IgD-negative memory B cell (primary cell): ENCODE measurements at regions not wholly inside any gene's neighbourhood (a gene's known extent, or its start where the extent isn't known, plus 50 kb on each side); places are given as distances from the start of the nearest gene placed in this dataset.

ENCODE experiments used
- H3K27ac Mint-ChIP-seq, 3 donors: one replicate each; pipeline ENCODE4 v1.8.0; 2020 to 2022; ENCODE audit warnings: mild to moderate bottlenecking in 3 of 3, mixed read lengths in 3 of 3, moderate library complexity in 1 of 3
- H3K27me3 Mint-ChIP-seq: one replicate; pipeline ENCODE4 v1.8.0; 2021; ENCODE audit warnings: mixed read lengths
- H3K36me3 Mint-ChIP-seq: one replicate; pipeline ENCODE4 v1.8.0; 2020; ENCODE audit warnings: mild to moderate bottlenecking, mixed read lengths
- H3K4me1 Mint-ChIP-seq, 3 donors: one replicate each; pipeline ENCODE4 v1.8.0; 2020 to 2022; ENCODE audit warnings: mixed read lengths in 3 of 3, mild to moderate bottlenecking in 1 of 3
- H3K4me3 Mint-ChIP-seq, 4 donors: one replicate each; pipeline ENCODE4 v1.8.0; 2020 to 2022; ENCODE audit warnings: mild to moderate bottlenecking in 4 of 4, mixed read lengths in 4 of 4, moderate library complexity in 3 of 4
- H3K9me3 Mint-ChIP-seq, 3 donors: one replicate each; pipeline ENCODE4 v1.8.0; 2020 to 2021; ENCODE audit warnings: mixed read lengths in 3 of 3, mild to moderate bottlenecking in 1 of 3

GRCh38 chr1:30405631-30406212 lies 317.7 kb downstream of the MATN1 start:
- Mint-ChIP-seq H3K36me3 (no peaks in the 10 kb centered on the region), H3K27me3 (peaks cover 10% of the 10 kb centered on the region), H3K9me3 (peaks cover 0 to 3% (median 0%) of the 10 kb centered on the region in 3 donors), H3K27ac (no peak overlapping the region), H3K4me1 (peaks cover 0 to 8% (median 3%) of the 10 kb centered on the region in 3 donors), H3K4me3 (no peak overlapping the region)

DNA sequence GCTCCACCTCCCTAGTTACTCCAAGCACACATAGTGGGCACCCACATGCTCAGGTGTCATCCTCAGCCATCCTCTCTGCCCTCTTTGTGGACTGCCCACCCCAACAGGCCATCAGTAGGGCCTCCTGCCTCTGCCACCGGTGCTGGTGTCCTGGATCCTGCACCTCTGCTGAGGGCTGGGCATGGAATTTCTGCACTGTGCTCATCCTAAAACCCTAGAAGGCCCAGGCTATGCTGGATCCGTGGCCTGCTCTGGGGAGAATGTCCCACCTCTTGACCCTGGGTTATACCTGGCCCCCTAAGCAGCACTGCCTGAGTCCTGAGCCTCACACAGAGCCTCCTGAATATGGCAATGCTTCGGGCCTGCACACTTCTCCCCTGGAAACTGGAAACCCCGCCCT lies 318.3 kb downstream of the MATN1 start:
- no peak overlapping the region for H3K27ac Mint-ChIP-seq
- H3K4me3 Mint-ChIP-seq, result no peak overlapping the region
- peaks cover 10% of the 10 kb centered on the region for H3K27me3 Mint-ChIP-seq
- H3K36me3 Mint-ChIP-seq, result no peaks in the 10 kb centered on the region
- H3K9me3 Mint-ChIP-seq, result peaks cover 0 to 3% (median 0%) of the 10 kb centered on the region in 3 donors
- H3K4me1 Mint-ChIP-seq, result peaks cover 0 to 8% (median 3%) of the 10 kb centered on the region in 3 donors

GRCh38 chr1:30404341-30404740 lies 319.0 kb downstream of the MATN1 start:
- no peak overlapping the region for H3K4me3 Mint-ChIP-seq
- no peaks in the 10 kb centered on the region for H3K36me3 Mint-ChIP-seq
- peaks cover 0 to 6% (median 3%) of the 10 kb centered on the region in 3 donors for H3K4me1 Mint-ChIP-seq
- H3K27me3 Mint-ChIP-seq, result peaks cover 10% of the 10 kb centered on the region
- H3K27ac Mint-ChIP-seq, result no peak overlapping the region
- H3K9me3 Mint-ChIP-seq, result peaks cover 0 to 3% (median 0%) of the 10 kb centered on the region in 3 donors

DNA sequence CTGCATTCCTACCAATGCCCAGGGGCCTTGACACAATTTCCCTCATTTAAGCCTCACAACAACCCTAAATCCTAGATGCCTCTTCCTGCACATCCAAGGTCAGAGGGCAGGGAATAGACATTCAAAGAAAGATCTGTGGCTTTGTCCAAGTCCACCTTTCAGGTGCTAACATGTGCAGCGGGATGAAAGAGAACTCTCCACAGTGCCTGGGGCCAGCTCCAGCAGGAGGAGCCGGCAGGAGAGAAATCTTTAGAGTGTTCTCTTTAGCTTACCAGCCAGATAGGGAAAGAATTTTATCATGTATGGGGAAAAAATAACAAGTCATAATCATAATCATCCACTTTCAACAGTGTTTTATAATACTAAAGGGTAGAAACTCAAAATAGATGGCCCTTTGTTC lies 319.7 kb downstream of the MATN1 start:
- H3K36me3 Mint-ChIP-seq, result no peaks in the 10 kb centered on the region
- no peak overlapping the region for H3K27ac Mint-ChIP-seq
- peaks cover 0 to 3% (median 0%) of the 10 kb centered on the region in 3 donors for H3K9me3 Mint-ChIP-seq
- H3K4me1 Mint-ChIP-seq, result peaks cover 0 to 3% (median 2%) of the 10 kb centered on the region in 3 donors
- no peak overlapping the region for H3K4me3 Mint-ChIP-seq
- H3K27me3 Mint-ChIP-seq, result peaks cover 7% of the 10 kb centered on the region

- Mint-ChIP-seq H3K27me3 (peaks cover 6% of the 10 kb centered on the region), H3K27ac (no peak overlapping the region), H3K4me3 (no peak overlapping the region), H3K9me3 (peaks cover 0 to 3% (median 0%) of the 10 kb centered on the region in 3 donors), H3K36me3 (no peaks in the 10 kb centered on the region), H3K4me1 (peaks cover 0 to 3% (median 2%) of the 10 kb centered on the region in 3 donors)
Measured at GRCh38 chr1:30403061-30403645, 320.2 kb downstream of the MATN1 start.

GRCh38 chr1:30402031-30402430 lies 321.4 kb downstream of the MATN1 start:
- peaks cover 4% of the 10 kb centered on the region for H3K27me3 Mint-ChIP-seq

GRCh38 chr1:30400507-30400906 lies 322.9 kb downstream of the MATN1 start:
- Mint-ChIP-seq H3K27me3 (peaks cover 7% of the 10 kb centered on the region), H3K36me3 (no peaks in the 10 kb centered on the region), H3K27ac (no peak overlapping the region), H3K4me1 (peaks cover 0 to 2% (median 2%) of the 10 kb centered on the region in 3 donors), H3K9me3 (peaks cover 0 to 3% (median 1%) of the 10 kb centered on the region in 3 donors), H3K4me3 (no peak overlapping the region)

More at GRCh38 chr1:30402031-30402430, 321.4 kb downstream of the MATN1 start:
- H3K9me3 Mint-ChIP-seq, result peaks cover 0 to 3% (median 0%) of the 10 kb centered on the region in 3 donors
- no peak overlapping the region for H3K27ac Mint-ChIP-seq
- no peaks in the 10 kb centered on the region for H3K36me3 Mint-ChIP-seq
- H3K4me3 Mint-ChIP-seq, result no peak overlapping the region
- peaks cover 0 to 2% (median 2%) of the 10 kb centered on the region in 3 donors for H3K4me1 Mint-ChIP-seq

DNA sequence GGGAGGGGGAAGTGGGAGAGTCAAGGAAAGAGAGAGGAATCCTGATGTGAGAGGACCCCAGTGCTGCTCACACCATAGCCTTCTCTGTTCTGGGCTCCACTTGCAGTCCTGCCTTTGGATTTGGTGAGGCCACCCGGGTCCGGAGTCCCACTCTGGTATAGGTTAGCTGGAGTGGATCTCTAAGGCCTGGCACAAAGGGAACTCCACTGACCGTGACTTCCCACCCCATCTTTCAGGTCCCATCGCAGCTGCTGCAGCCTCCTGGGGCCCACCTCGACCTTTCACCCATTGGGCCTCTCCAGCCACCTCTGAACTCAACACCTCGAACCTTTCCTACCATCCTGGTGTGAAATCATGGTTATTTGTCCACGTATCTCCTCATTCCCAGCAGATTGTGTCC lies 324.4 kb downstream of the MATN1 start:
- Mint-ChIP-seq H3K27ac (no peak overlapping the region), H3K9me3 (peaks cover 0 to 3% (median 1%) of the 10 kb centered on the region in 3 donors), H3K27me3 (peaks cover 7% of the 10 kb centered on the region), H3K36me3 (no peaks in the 10 kb centered on the region), H3K4me3 (no peak overlapping the region), H3K4me1 (peaks cover 0 to 2% (median 2%) of the 10 kb centered on the region in 3 donors)

- H3K27ac Mint-ChIP-seq, result no peak overlapping the region
- no peaks in the 10 kb centered on the region for H3K36me3 Mint-ChIP-seq
- no peak overlapping the region for H3K4me3 Mint-ChIP-seq
- peaks cover 10% of the 10 kb centered on the region for H3K27me3 Mint-ChIP-seq
- peaks cover 0 to 2% (median 0%) of the 10 kb centered on the region in 3 donors for H3K4me1 Mint-ChIP-seq
- H3K9me3 Mint-ChIP-seq, result peaks cover 0 to 3% (median 1%) of the 10 kb centered on the region in 3 donors
Measured at GRCh38 chr1:30397576-30397975, 325.8 kb downstream of the MATN1 start.

GRCh38 chr1:30395631-30396030 lies 327.8 kb downstream of the MATN1 start:
- peaks cover 10% of the 10 kb centered on the region for H3K27me3 Mint-ChIP-seq
- H3K9me3 Mint-ChIP-seq, result peaks cover 0 to 1% (median 0%) of the 10 kb centered on the region in 3 donors
- no peaks in the 10 kb centered on the region for H3K36me3 Mint-ChIP-seq
- no peak overlapping the region for H3K4me3 Mint-ChIP-seq
- no peaks in the 10 kb centered on the region for H3K4me1 Mint-ChIP-seq
- H3K27ac Mint-ChIP-seq, result no peak overlapping the region

DNA sequence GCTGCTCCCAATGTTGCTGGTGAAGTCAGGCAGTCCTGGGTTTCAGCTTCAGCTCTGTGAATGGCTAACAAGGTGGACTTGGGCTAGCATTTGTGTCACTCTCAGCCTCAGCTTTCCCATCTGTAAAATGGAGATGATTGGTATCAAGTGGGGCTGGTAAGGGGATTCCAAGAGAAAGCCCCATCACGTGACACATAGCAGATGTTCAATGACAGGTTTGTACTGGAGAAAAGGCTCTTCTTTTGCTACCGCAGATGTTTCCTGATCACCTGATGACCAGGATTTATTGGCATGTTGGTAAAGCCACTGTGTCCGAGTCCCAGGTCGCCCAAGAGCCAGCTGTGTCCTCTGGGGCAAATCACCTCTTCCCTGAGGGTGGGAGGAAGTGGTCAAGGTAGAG lies 335.0 kb downstream of the MATN1 start:
- Mint-ChIP-seq H3K4me3 (no peak overlapping the region), H3K27ac (no peak overlapping the region), H3K27me3 (peaks cover 7% of the 10 kb centered on the region), H3K4me1 (no peaks in the 10 kb centered on the region), H3K36me3 (peaks cover 1% of the 10 kb centered on the region), H3K9me3 (peaks cover 0 to 4% (median 0%) of the 10 kb centered on the region in 3 donors)

DNA sequence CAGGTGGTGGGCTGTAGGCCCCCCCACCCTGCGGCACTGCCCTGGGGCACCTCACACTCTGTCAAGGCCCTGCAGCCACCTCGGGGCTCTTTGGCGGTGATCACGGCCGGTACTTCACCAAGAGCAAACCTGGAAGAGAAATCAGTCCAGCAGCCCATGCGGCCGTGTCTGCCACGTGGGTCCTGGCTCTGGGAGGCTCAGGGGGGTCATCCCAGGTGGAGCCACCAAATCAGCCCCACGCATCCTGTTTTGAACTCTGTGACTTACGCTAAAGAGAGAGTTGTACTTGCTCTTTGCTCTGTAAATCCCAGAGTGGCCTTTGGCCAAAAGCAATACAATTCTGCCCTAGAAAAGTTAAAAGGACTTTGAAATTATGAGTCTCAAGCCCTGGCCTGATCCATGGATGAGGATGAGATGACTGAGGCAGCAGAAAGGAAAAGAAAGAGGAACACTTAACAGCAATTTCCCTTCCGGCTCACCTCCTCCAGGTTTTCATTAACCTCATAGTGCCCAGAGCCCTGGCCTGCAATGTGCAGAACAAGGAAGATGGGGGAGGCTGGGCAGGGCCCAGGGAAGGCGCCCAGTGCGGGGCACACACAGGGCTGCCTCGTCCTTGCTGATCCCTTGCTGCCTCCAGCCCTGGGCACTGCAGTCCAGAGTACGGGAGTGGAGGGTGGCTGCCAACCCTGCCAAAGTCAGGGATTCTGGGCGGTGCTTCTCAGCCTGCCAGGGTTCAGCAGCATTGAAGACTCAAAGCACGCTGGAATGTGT lies 337.0 kb downstream of the MATN1 start:
- Mint-ChIP-seq H3K36me3 (peaks cover 1% of the 10 kb centered on the region), H3K9me3 (peaks cover 0 to 4% (median 0%) of the 10 kb centered on the region in 3 donors), H3K27me3 (peaks cover 5% of the 10 kb centered on the region), H3K4me3 (no peak overlapping the region), H3K27ac (peak overlapping the region in 1 of 3 donors; percentile 59), H3K4me1 (no peaks in the 10 kb centered on the region)

DNA sequence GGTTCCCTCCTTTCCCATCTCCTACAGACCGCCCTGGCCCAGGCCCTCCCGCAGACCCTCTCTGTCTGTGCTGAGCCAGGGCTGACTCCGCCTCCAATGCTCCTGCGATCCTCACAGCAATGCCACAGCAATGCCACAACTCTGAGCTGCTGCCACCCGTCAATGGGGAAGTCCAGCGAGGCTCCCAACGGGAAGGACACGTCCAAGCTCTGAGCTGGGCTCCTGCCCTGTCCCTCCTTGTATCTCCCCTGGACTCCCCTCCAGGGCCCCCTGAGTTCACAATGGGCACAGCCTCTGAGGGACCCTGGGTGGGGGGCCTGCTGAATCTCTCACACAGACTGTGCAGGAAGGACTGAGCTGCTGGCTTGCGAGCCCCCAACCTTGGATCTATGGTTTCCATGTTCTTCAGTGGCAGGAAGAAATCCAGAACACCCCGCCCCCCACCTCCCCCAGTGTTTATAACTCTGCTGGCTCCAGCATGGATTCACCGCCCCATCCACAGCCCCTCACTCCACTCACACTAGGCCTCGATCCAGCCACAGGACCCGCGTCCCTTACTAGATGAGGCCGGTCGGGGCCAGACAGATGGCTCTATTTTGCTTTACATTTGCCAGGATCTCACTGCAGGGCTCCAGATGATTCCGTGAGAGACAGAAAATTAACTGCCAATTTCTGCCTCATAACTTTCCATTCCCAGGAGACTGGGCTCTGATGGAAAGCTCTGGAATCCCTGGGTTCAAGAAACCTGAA lies 338.0 kb downstream of the MATN1 start:
- H3K4me3 Mint-ChIP-seq, result no peak overlapping the region
- H3K27me3 Mint-ChIP-seq, result peaks cover 5% of the 10 kb centered on the region
- H3K27ac Mint-ChIP-seq, result peak overlapping the region in 1 of 3 donors; percentile 59
- peaks cover 1% of the 10 kb centered on the region for H3K36me3 Mint-ChIP-seq
- H3K9me3 Mint-ChIP-seq, result peaks cover 0 to 4% (median 0%) of the 10 kb centered on the region in 3 donors
- peaks cover 0 to 2% (median 0%) of the 10 kb centered on the region in 3 donors for H3K4me1 Mint-ChIP-seq

DNA sequence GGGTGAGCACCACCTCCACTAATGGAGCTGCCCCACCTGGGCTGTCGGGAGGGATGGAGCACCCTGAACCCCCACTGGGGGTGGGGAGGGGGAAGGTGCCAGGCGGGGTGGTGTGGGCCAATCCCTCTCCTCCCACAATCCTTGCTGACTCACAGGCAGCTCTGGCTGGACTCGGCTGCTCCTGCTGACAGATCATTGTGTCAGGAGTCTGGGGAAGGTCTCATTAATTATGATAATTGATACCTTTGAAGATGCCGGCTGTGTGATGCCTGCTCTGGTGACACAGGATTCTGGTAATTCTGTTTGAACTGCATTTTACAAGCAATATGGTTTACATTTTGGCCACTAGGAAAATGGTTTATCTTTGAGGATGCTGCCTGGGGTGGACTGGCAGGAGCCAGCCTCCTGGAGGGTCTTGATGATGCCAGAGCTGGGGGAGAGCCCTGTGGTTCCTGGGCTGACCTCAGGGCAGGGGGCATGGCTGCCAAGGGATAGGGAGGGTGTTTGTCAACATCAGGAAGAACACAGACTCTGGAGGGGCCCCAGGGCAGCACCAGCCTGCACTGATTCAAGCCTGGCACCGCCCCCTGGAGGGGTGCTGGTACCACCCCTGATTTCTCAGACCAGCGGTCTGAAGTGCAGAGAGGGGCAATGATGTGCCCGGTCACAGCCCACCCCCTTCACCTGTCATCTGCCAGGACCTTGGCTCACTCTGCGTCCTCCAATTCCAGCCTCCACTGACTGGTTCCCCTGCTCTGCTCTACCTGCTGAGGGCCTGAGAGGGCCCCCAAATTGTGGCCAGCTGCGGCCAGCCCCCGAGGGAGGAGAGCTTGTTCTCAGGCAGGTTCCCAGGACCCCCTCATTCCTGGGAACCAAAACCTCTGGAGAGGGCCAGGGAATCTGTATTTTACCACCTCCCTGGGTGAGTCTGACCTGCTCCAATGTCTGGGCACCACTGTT lies 338.8 kb downstream of the MATN1 start:
- H3K4me3 Mint-ChIP-seq, result no peak overlapping the region
- H3K27ac Mint-ChIP-seq, result no peak overlapping the region
- peaks cover 4% of the 10 kb centered on the region for H3K27me3 Mint-ChIP-seq
- H3K4me1 Mint-ChIP-seq, result peaks cover 0 to 5% (median 0%) of the 10 kb centered on the region in 3 donors
- peaks cover 1% of the 10 kb centered on the region for H3K36me3 Mint-ChIP-seq
- peaks cover 0 to 2% (median 0%) of the 10 kb centered on the region in 3 donors for H3K9me3 Mint-ChIP-seq
